CD1c-positive myeloid dendritic cell (primary cell): ENCODE measurements at regions not wholly inside any gene's neighbourhood (a gene's known extent, or its start where the extent isn't known, plus 50 kb on each side); places are given as distances from the start of the nearest gene placed in this dataset.
A peak's percentile ranks its signal among the peaks of the same experiment; 100 is the strongest.

Source experiments
- DNase-seq: peaks from one replicate; pipeline ENCODE4 v3.0.0-alpha.2; 2016; ENCODE audit errors: extremely low spot score

- DNase-seq: no peak
These were observed 75.7 kb upstream of the UBL3 start for GRCh38 chr13:29926098-29926476.

GRCh38 chr13:29925457-29926097 is 75.2 kb upstream of the UBL3 start:
- DNase-seq: peak; percentile 84

- no peak for DNase-seq
These were observed 74.3 kb upstream of the UBL3 start for GRCh38 chr13:29924482-29925350.

- DNase-seq: peak; percentile 54
These were observed 73.4 kb upstream of the UBL3 start for GRCh38 chr13:29923554-29924481.

- DNase-seq: no peak
These were observed 72.5 kb upstream of the UBL3 start for GRCh38 chr13:29922896-29923295.

GRCh38 chr13:29922281-29922821 is 71.9 kb upstream of the UBL3 start:
- no peak for DNase-seq

GRCh38 chr13:29921542-29921941 is 71.1 kb upstream of the UBL3 start:
- no peak for DNase-seq

- DNase-seq: no peak
These were observed 69.7 kb upstream of the UBL3 start for GRCh38 chr13:29920025-29920643.

GRCh38 chr13:29918845-29919244 is 68.4 kb upstream of the UBL3 start:
- DNase-seq: no peak

- DNase-seq: peak; percentile 5
These were observed 67.2 kb upstream of the UBL3 start for GRCh38 chr13:29917650-29918049.

GRCh38 chr13:29914581-29914980 is 64.2 kb upstream of the UBL3 start:
- peak; percentile 48 for DNase-seq

GRCh38 chr13:29911781-29912418 is 61.5 kb upstream of the UBL3 start:
- no peak for DNase-seq

- no peak for DNase-seq
These were observed 59.7 kb upstream of the UBL3 start for GRCh38 chr13:29909975-29910674.

GRCh38 chr13:29909081-29909730 is 58.8 kb upstream of the UBL3 start:
- DNase-seq: no peak

GRCh38 chr13:29908416-29909080 is 58.1 kb upstream of the UBL3 start:
- no peak for DNase-seq

GRCh38 chr13:29907670-29908069 is 57.3 kb upstream of the UBL3 start:
- no peak for DNase-seq

GRCh38 chr13:29906432-29907011 is 56.1 kb upstream of the UBL3 start:
- DNase-seq: no peak

- peak; percentile 60 for DNase-seq
These were observed 55.4 kb upstream of the UBL3 start for GRCh38 chr13:29905845-29906244.

- DNase-seq: no peak
These were observed 53.6 kb upstream of the UBL3 start for GRCh38 chr13:29903996-29904395.
